SK-N-SH treated with all-trans-retinoic acid at 6 μM for 48 hours (cell line): ENCODE measurements at regions not wholly inside any gene's neighbourhood (a gene's known extent, or its start where the extent isn't known, plus 50 kb on each side); places are given as distances from the start of the nearest gene placed in this dataset.

Experiments
- ATAC-seq: fragments of 200-7000 bp; cut with Tn5 transposase; 3 replicates; pipeline ENCODE4 v1.9.1; 2020; ENCODE audit warnings: mild to moderate bottlenecking, moderate library complexity
- ARNTL ChIP-seq: fragments of 450-650 bp; formaldehyde crosslinking; IDR thresholded peaks from 2 replicates; pipeline ENCODE4 v1.5.0; 2020; ENCODE audit warnings: low read depth, mild to moderate bottlenecking, moderate library complexity, borderline replicate concordance
- CREB5 ChIP-seq: fragments of 250-450 bp; sonication (Bioruptor Pico); IDR thresholded peaks from 2 replicates; pipeline ENCODE4 v1.5.1; 2020; ENCODE audit warnings: low read depth, mild to moderate bottlenecking, moderate library complexity
- CSDC2 ChIP-seq: fragments of 250-450 bp; sonication (Bioruptor Pico); IDR thresholded peaks from 2 replicates; pipeline ENCODE4 v1.5.0; 2020; ENCODE audit warnings: mild to moderate bottlenecking, moderate library complexity
- CSRNP3 ChIP-seq: fragments of 250-450 bp; sonication (Bioruptor Pico); IDR thresholded peaks from 2 replicates; pipeline ENCODE4 v1.5.1; 2021; ENCODE audit warnings: mild to moderate bottlenecking, moderate library complexity
- ESRRG ChIP-seq: fragments of 250-450 bp; sonication (Bioruptor Pico); IDR thresholded peaks from 2 replicates; pipeline ENCODE4 v1.6.1; 2021; ENCODE audit warnings: mild to moderate bottlenecking
- GLIS3 ChIP-seq: fragments of 250-450 bp; sonication (Bioruptor Pico); IDR thresholded peaks from 2 replicates; pipeline ENCODE4 v1.5.0; 2020; ENCODE audit warnings: mild to moderate bottlenecking, moderate library complexity
- ISL1 ChIP-seq: fragments of 250-450 bp; sonication (Bioruptor Pico); IDR thresholded peaks from 2 replicates; pipeline ENCODE4 v2.1.2; 2022; ENCODE audit warnings: mild to moderate bottlenecking, moderate library complexity
- POU6F1 ChIP-seq: fragments of 250-450 bp; sonication (Bioruptor Pico); IDR thresholded peaks from 2 replicates; pipeline ENCODE4 v1.8.0; 2021; ENCODE audit warnings: low read depth, mild to moderate bottlenecking, moderate library complexity, borderline replicate concordance
- PPARA ChIP-seq: fragments of 250-450 bp; sonication (Bioruptor Pico); IDR thresholded peaks from 2 replicates; pipeline ENCODE4 v1.5.0; 2020; ENCODE audit warnings: mild to moderate bottlenecking, borderline replicate concordance
- RARB ChIP-seq: fragments of 250-450 bp; sonication (Bioruptor Pico); IDR thresholded peaks from 2 replicates; pipeline ENCODE4 v1.8.0; 2021; ENCODE audit warnings: mild to moderate bottlenecking, moderate library complexity
- TCF4 ChIP-seq: fragments of 250-450 bp; sonication (Bioruptor Pico); IDR thresholded peaks from 2 replicates; pipeline ENCODE4 v1.8.0; 2021; ENCODE audit warnings: mild to moderate bottlenecking, moderate library complexity, borderline replicate concordance
- TOX ChIP-seq: fragments of 250-450 bp; sonication (Bioruptor Pico); IDR thresholded peaks from 2 replicates; pipeline ENCODE4 v1.8.0; 2021; ENCODE audit warnings: mild to moderate bottlenecking, moderate library complexity, borderline replicate concordance
- TSHZ2 ChIP-seq: fragments of 250-450 bp; sonication (Bioruptor Pico); IDR thresholded peaks from 2 replicates; pipeline ENCODE4 v1.5.0; 2020; ENCODE audit warnings: mild to moderate bottlenecking, moderate library complexity
- ZC3H10 ChIP-seq: fragments of 250-450 bp; sonication (Bioruptor Pico); IDR thresholded peaks from 2 replicates; pipeline ENCODE4 v1.5.1; 2021; ENCODE audit warnings: mild to moderate bottlenecking, moderate library complexity
- ZFP30 ChIP-seq: fragments of 450-650 bp; formaldehyde crosslinking; IDR thresholded peaks from 2 replicates; pipeline ENCODE4 v1.5.0; 2022; ENCODE audit warnings: mild to moderate bottlenecking, moderate library complexity
- ZNF565 ChIP-seq: fragments of 450-650 bp; formaldehyde crosslinking; conservative IDR thresholded peaks from 2 replicates; pipeline ENCODE4 v1.5.0; 2020; ENCODE audit warnings: low read depth, mild to moderate bottlenecking, moderate library complexity
- ZNF70 ChIP-seq: fragments of 450-650 bp; formaldehyde crosslinking; IDR thresholded peaks from 2 replicates; pipeline ENCODE4 v1.5.0; 2020; ENCODE audit warnings: mild to moderate bottlenecking, moderate library complexity
- ZNF8 ChIP-seq: fragments of 450-650 bp; formaldehyde crosslinking; IDR thresholded peaks from 2 replicates; pipeline ENCODE4 v1.5.0; 2020; ENCODE audit warnings: mild to moderate bottlenecking, moderate library complexity

- TF ChIP-seq CREB5 (CRISPR knock-in tag) (no peak), ARNTL (no peak), CSDC2 (CRISPR knock-in tag) (no peak), GLIS3 (no peak), TOX (no peak)
- TF ChIP-seq, all 23 proteins: peak for 0
These were observed 140.6 kb upstream of the TENM3 start (continued) for GRCh38 chr4:182102576-182102975.

- ATAC-seq = no peak
- TF ChIP-seq PPARA (CRISPR knock-in tag) (no peak), CSRNP3 (CRISPR knock-in tag) (no peak), ESRRG (CRISPR knock-in tag) (no peak), TSHZ2 (CRISPR knock-in tag) (no peak), TCF4 (CRISPR knock-in tag) (no peak), POU6F1 (CRISPR knock-in tag) (no peak)
These were observed 139.4 kb upstream of the TENM3 start for GRCh38 chr4:182103614-182104319.

- ATAC-seq = no peak
- TF ChIP-seq TCF4 (CRISPR knock-in tag) (no peak), ESRRG (CRISPR knock-in tag) (no peak), CSRNP3 (CRISPR knock-in tag) (no peak), ZNF565 (CRISPR knock-in tag) (no peak), GLIS3 (no peak)
These were observed 137.8 kb upstream of the TENM3 start for GRCh38 chr4:182105416-182105815.

GRCh38 chr4:182107931-182108330 lies 135.3 kb upstream of the TENM3 start:
- no peak for ATAC-seq

More at GRCh38 chr4:182107931-182108330, 135.3 kb upstream of the TENM3 start:
- no peak for TF ChIP-seq ISL1
- TF ChIP-seq CSDC2 (CRISPR knock-in tag) = no peak
- TF ChIP-seq ZFP30 (CRISPR knock-in tag) = no peak
- TF ChIP-seq ZNF8 (CRISPR knock-in tag) = no peak
- no peak for TF ChIP-seq ZNF70
- no peak for TF ChIP-seq POU6F1 (CRISPR knock-in tag)
- no peak for TF ChIP-seq TOX
- no peak for TF ChIP-seq ZC3H10 (CRISPR knock-in tag)
- TF ChIP-seq RARB (CRISPR knock-in tag) = no peak
